ENCODE measurements at regions not wholly inside any gene's neighbourhood (a gene's known extent, or its start where the extent isn't known, plus 50 kb on each side); places are given as distances from the start of the nearest gene placed in this dataset.

- H3K27ac ChIP-seq (ENCODE audit: extremely low read length, insufficient read depth, low read length), result no peak overlapping the region
- no peaks in the 10 kb centered on the region for H3K36me3 ChIP-seq (replicated peaks in 1 of 2; ENCODE audit: control insufficient read depth in 1 of 2, insufficient read depth in 2 of 2, low read length in 2 of 2)
- no peak for TF ChIP-seq ETV6 (CRISPR knock-in tag; conservative IDR thresholded peaks at IDR 0.05)
- TF ChIP-seq ZFP36 (IDR thresholded peaks at IDR 0.05; ENCODE audit: borderline replicate concordance, low read depth, low read length, partially characterized antibody), result no peak
- CTCF ChIA-PET (ENCODE audit: low intra/inter-chr PET ratio, low total read pairs), result no interaction called here
- H3K9me3 ChIP-seq (ENCODE audit: low read length), result no peaks in the 10 kb centered on the region
- WGBS (ENCODE audit: low lambda C conversion rate), result 8% methylated on average over 2 of the region's 2 CpGs
- H3K9ac ChIP-seq (ENCODE audit: insufficient read depth, low read depth, low read length), result no peak overlapping the region
- intact Hi-C loops (cut with micrococcal nuclease; ENCODE audit: unreplicated experiment), result no loop called here
- FAIRE-seq (no peak), ATAC-seq (no peak), DNase-seq (ENCODE audit: low spot score) (no peak)
- H3K4me2 ChIP-seq (ENCODE audit: low read depth, low read length), result no peak overlapping the region
- H2AFZ ChIP-seq (ENCODE audit: low read length), result no peak overlapping the region
- no peaks in the 10 kb centered on the region; a peak in 1 of 5 replicates for H3K27me3 ChIP-seq (ENCODE audit: control insufficient read depth in 1 of 2, insufficient read depth in 2 of 2, low read length in 2 of 2)
- BruUV-seq (replicated peaks), result no TSS peak
- H3K4me3 ChIP-seq (replicated peaks in 1 of 3; ENCODE audit: insufficient read depth in 1 of 3, low read depth in 2 of 3, low read length in 3 of 3), result no peak overlapping the region
- in situ Hi-C loops (cut with HindIII; ENCODE audit: extremely low pct_ligation_motif_present, low pct_unique_long_range_greater_than_20kb), result no loop called here
- POLR2A ChIA-PET, result no interaction called here
- no peaks in the 10 kb centered on the region for H4K20me1 ChIP-seq (ENCODE audit: insufficient read depth, low read length)
- H3K4me1 ChIP-seq (ENCODE audit: insufficient read depth, low read length), result no peaks in the 10 kb centered on the region
- no peaks in the 10 kb centered on the region for H3K79me2 ChIP-seq (ENCODE audit: insufficient read depth, low read length)
These were observed 233.8 kb downstream of the GAS1 start for GRCh38 chr9:86713470-86713869.

GRCh38 chr9:86708918-86709835, 238.1 kb downstream of the GAS1 start:
- ChIA-PET POLR2A (no interaction called here), CTCF (ENCODE audit: low intra/inter-chr PET ratio, low total read pairs) (no interaction called here)
- H3K27me3 ChIP-seq (ENCODE audit: control insufficient read depth in 1 of 2, insufficient read depth in 2 of 2, low read length in 2 of 2), result no peaks in the 10 kb centered on the region
- in situ Hi-C loops (cut with HindIII; ENCODE audit: extremely low pct_ligation_motif_present, low pct_unique_long_range_greater_than_20kb) (no loop called here), intact Hi-C loops (cut with micrococcal nuclease; ENCODE audit: unreplicated experiment) (no loop called here)
- no peak overlapping the region for H2AFZ ChIP-seq (ENCODE audit: low read length)
- no peaks in the 10 kb centered on the region for H3K36me3 ChIP-seq (replicated peaks in 1 of 2; ENCODE audit: control insufficient read depth in 1 of 2, insufficient read depth in 2 of 2, low read length in 2 of 2)
- 17% methylated on average over 9 of the region's 9 CpGs for whole genome bisulfite sequencing (ENCODE audit: low lambda C conversion rate)
- no peak for FAIRE-seq
- TF ChIP-seq PAWR (CRISPR knock-in tag; IDR thresholded peaks at IDR 0.05; ENCODE audit: borderline replicate concordance), result no peak
- TF ChIP-seq MEIS2 (CRISPR knock-in tag; IDR thresholded peaks at IDR 0.05), result no peak
- no peak for TF ChIP-seq NCOA2 (CRISPR knock-in tag; IDR thresholded peaks at IDR 0.05)
- TF ChIP-seq FLYWCH1 (CRISPR knock-in tag; IDR thresholded peaks at IDR 0.05), result no peak
- no peak for DNase-seq (ENCODE audit: low spot score)
- H3K79me2 ChIP-seq (ENCODE audit: insufficient read depth, low read length), result no peaks in the 10 kb centered on the region
- H3K4me2 ChIP-seq (ENCODE audit: low read depth, low read length), result no peak overlapping the region
- ATAC-seq, result no peak
- H3K4me1 ChIP-seq (ENCODE audit: insufficient read depth, low read length), result no peaks in the 10 kb centered on the region
- H3K9me3 ChIP-seq (ENCODE audit: low read length), result no peaks in the 10 kb centered on the region
- H3K9ac ChIP-seq (ENCODE audit: insufficient read depth, low read depth, low read length), result no peak overlapping the region
- BruUV-seq (replicated peaks), result no TSS peak
- H4K20me1 ChIP-seq (ENCODE audit: insufficient read depth, low read length), result no peaks in the 10 kb centered on the region
- H3K4me3 ChIP-seq (replicated peaks in 1 of 3; ENCODE audit: insufficient read depth in 1 of 3, low read depth in 2 of 3, low read length in 3 of 3), result no peak overlapping the region
- H3K27ac ChIP-seq (ENCODE audit: extremely low read length, insufficient read depth, low read length), result no peak overlapping the region

All from HepG2 (cell line).